Effector memory CD4-positive, alpha-beta T cell (primary cell): ENCODE measurements at regions not wholly inside any gene's neighbourhood (a gene's known extent, or its start where the extent isn't known, plus 50 kb on each side); places are given as distances from the start of the nearest gene placed in this dataset.
"Not testable (repeated sequence)": the region's sequence is repeated elsewhere in the genome, so short reads cannot be mapped to it uniquely, and the experiment has no call there.

ENCODE experiments used
- DNase-seq, 3 donors: peaks; one replicate each; pipeline ENCODE4 v3.0.0-alpha.2; 2020
- H3K27ac ChIP-seq: 2 replicates; pipeline ENCODE4 v1.7.0; 2013; ENCODE audit warnings: mild to moderate bottlenecking, low read length, moderate library complexity; ENCODE audit not compliant: insufficient read depth, poor library complexity, severe bottlenecking
- H3K27me3 ChIP-seq: replicated peaks from 2 replicates; pipeline ENCODE4 v1.7.0; 2013; ENCODE audit warnings: mild to moderate bottlenecking, low read length; ENCODE audit not compliant: insufficient read depth, control insufficient read depth, poor library complexity, severe bottlenecking
- H3K36me3 ChIP-seq: 2 replicates; pipeline ENCODE4 v1.7.0; 2013; ENCODE audit warnings: mild to moderate bottlenecking, low read length, moderate library complexity; ENCODE audit not compliant: control insufficient read depth, insufficient read depth
- H3K4me1 ChIP-seq: 2 replicates; pipeline ENCODE4 v1.7.0; 2013; ENCODE audit warnings: low read length, mild to moderate bottlenecking; ENCODE audit not compliant: control insufficient read depth, insufficient read depth, poor library complexity, severe bottlenecking
- H3K4me3 ChIP-seq: 2 replicates; pipeline ENCODE4 v1.7.0; 2013; ENCODE audit warnings: low read length, low read depth, mild to moderate bottlenecking; ENCODE audit not compliant: insufficient read depth, poor library complexity, severe bottlenecking
- H3K9me3 ChIP-seq: 2 replicates; pipeline ENCODE4 v1.7.0; 2013; ENCODE audit warnings: mild to moderate bottlenecking, low read length, moderate library complexity; ENCODE audit not compliant: control insufficient read depth

- H3K36me3 ChIP-seq: no peaks in the 10 kb centered on the region
- no peak overlapping the region for H3K4me3 ChIP-seq
- H3K27ac ChIP-seq: no peak overlapping the region
- no peaks in the 10 kb centered on the region for H3K27me3 ChIP-seq
- H3K9me3 ChIP-seq: no peaks in the 10 kb centered on the region
- DNase-seq: no peak
- H3K4me1 ChIP-seq: no peaks in the 10 kb centered on the region
Measured at GRCh38 chr5:101574017-101574416, 670.9 kb upstream of the ST8SIA4 start.

- Histone ChIP-seq H3K27ac (no peak overlapping the region), H3K4me1 (no peaks in the 10 kb centered on the region), H3K36me3 (no peaks in the 10 kb centered on the region), H3K27me3 (no peaks in the 10 kb centered on the region), H3K4me3 (no peak overlapping the region), H3K9me3 (no peaks in the 10 kb centered on the region)
- DNase-seq: no peak
Measured at GRCh38 chr5:101561018-101561417, 657.9 kb upstream of the ST8SIA4 start.

- Histone ChIP-seq H3K4me1 (no peaks in the 10 kb centered on the region), H3K36me3 (no peaks in the 10 kb centered on the region), H3K9me3 (no peaks in the 10 kb centered on the region), H3K4me3 (no peak overlapping the region), H3K27ac (no peak overlapping the region), H3K27me3 (no peaks in the 10 kb centered on the region)
- DNase-seq: no peak
Measured at GRCh38 chr5:101543780-101544179, 640.7 kb upstream of the ST8SIA4 start.

GRCh38 chr5:101539315-101539714 is 636.2 kb upstream of the ST8SIA4 start:
- Histone ChIP-seq H3K36me3 (no peaks in the 10 kb centered on the region), H3K27me3 (no peaks in the 10 kb centered on the region), H3K4me1 (no peaks in the 10 kb centered on the region), H3K9me3 (no peaks in the 10 kb centered on the region), H3K27ac (no peak overlapping the region), H3K4me3 (no peak overlapping the region)
- DNase-seq: no peak

- Histone ChIP-seq H3K4me1 (no peaks in the 10 kb centered on the region), H3K36me3 (no peaks in the 10 kb centered on the region), H3K9me3 (no peaks in the 10 kb centered on the region), H3K27ac (no peak overlapping the region), H3K4me3 (no peak overlapping the region), H3K27me3 (no peaks in the 10 kb centered on the region)
- DNase-seq: no peak
Measured at GRCh38 chr5:101535626-101536025, 632.5 kb upstream of the ST8SIA4 start.

GRCh38 chr5:101534491-101535110 is 631.5 kb upstream of the ST8SIA4 start:
- DNase-seq: no peak
- Histone ChIP-seq H3K27ac (no peak overlapping the region), H3K4me1 (no peaks in the 10 kb centered on the region), H3K27me3 (no peaks in the 10 kb centered on the region), H3K9me3 (no peaks in the 10 kb centered on the region), H3K4me3 (no peak overlapping the region), H3K36me3 (no peaks in the 10 kb centered on the region)

GRCh38 chr5:101532430-101532829 is 629.3 kb upstream of the ST8SIA4 start:
- Histone ChIP-seq H3K9me3 (no peaks in the 10 kb centered on the region), H3K27me3 (no peaks in the 10 kb centered on the region), H3K27ac (no peak overlapping the region), H3K36me3 (no peaks in the 10 kb centered on the region), H3K4me3 (no peak overlapping the region), H3K4me1 (no peaks in the 10 kb centered on the region)
- no peak for DNase-seq

- no peaks in the 10 kb centered on the region for H3K9me3 ChIP-seq
- no peak overlapping the region for H3K27ac ChIP-seq
- H3K4me1 ChIP-seq: no peaks in the 10 kb centered on the region
- DNase-seq: no peak
- H3K27me3 ChIP-seq: no peaks in the 10 kb centered on the region
- H3K36me3 ChIP-seq: no peaks in the 10 kb centered on the region
- no peak overlapping the region for H3K4me3 ChIP-seq
Measured at GRCh38 chr5:101531026-101531425, 627.9 kb upstream of the ST8SIA4 start.

GRCh38 chr5:101529094-101529493 is 626.0 kb upstream of the ST8SIA4 start:
- H3K27me3 ChIP-seq, H3K36me3 ChIP-seq, H3K4me3 ChIP-seq, H3K4me1 ChIP-seq, H3K27ac ChIP-seq, H3K9me3 ChIP-seq, DNase-seq: not testable (repeated sequence)

- no peak for DNase-seq
- Histone ChIP-seq H3K9me3 (no peaks in the 10 kb centered on the region), H3K27ac (no peak overlapping the region), H3K4me3 (no peak overlapping the region), H3K4me1 (no peaks in the 10 kb centered on the region), H3K36me3 (no peaks in the 10 kb centered on the region), H3K27me3 (no peaks in the 10 kb centered on the region)
Measured at GRCh38 chr5:101520417-101520816, 617.3 kb upstream of the ST8SIA4 start.
